Brain microvascular endothelial cell (primary cell): ENCODE measurements at regions not wholly inside any gene's neighbourhood (a gene's known extent, or its start where the extent isn't known, plus 50 kb on each side); places are given as distances from the start of the nearest gene placed in this dataset.

Experiments
- DNase-seq: peaks from one replicate; pipeline ENCODE4 v3.0.0-alpha.2; 2020
- H3K27ac ChIP-seq: fragments of 250-450 bp; sonication (Bioruptor Pico); 2 replicates; pipeline ENCODE4 v1.5.1; 2020; ENCODE audit warnings: mild to moderate bottlenecking, moderate library complexity
- H3K27me3 ChIP-seq: fragments of 250-450 bp; sonication (Bioruptor Pico); replicated peaks from 2 replicates; pipeline ENCODE4 v1.5.1; 2020; ENCODE audit warnings: mild to moderate bottlenecking
- H3K36me3 ChIP-seq: fragments of 250-450 bp; sonication (Bioruptor Pico); replicated peaks from 2 replicates; pipeline ENCODE4 v1.5.1; 2020; ENCODE audit warnings: mild to moderate bottlenecking
- H3K4me3 ChIP-seq: 2 replicates; pipeline ENCODE4 v1.5.1; 2011; ENCODE audit warnings: low read depth, mild to moderate bottlenecking, control low read depth, low read length, moderate library complexity
- CTCF ChIP-seq: IDR thresholded peaks from 2 replicates; pipeline ENCODE4 v1.5.1; 2011; ENCODE audit warnings: low read depth, mild to moderate bottlenecking, moderate library complexity, low read length, control low read depth, inconsistent platforms; ENCODE audit errors: missing control alignments
- in situ Hi-C: cut with HindIII; loops from 2 replicates; pipeline ENCODE4 v1.10.0; 2017; ENCODE audit warnings: low sequenced_read_pairs, low pct_ligation_motif_present

- no peak for TF ChIP-seq CTCF
- no peak overlapping the region for H3K4me3 ChIP-seq
- no peak for DNase-seq
- no peaks in the 10 kb centered on the region for H3K27me3 ChIP-seq
- in situ Hi-C loops: no loop called here
- no peaks in the 10 kb centered on the region for H3K36me3 ChIP-seq
- no peak overlapping the region for H3K27ac ChIP-seq
These were observed 58.8 kb upstream of the PRR23C start for GRCh38 chr3:139103484-139103883.

GRCh38 chr3:139104062-139104461 lies 59.4 kb upstream of the PRR23C start:
- in situ Hi-C loops: no loop called here
- no peaks in the 10 kb centered on the region for H3K27me3 ChIP-seq
- no peak for DNase-seq
- H3K4me3 ChIP-seq: no peak overlapping the region
- no peaks in the 10 kb centered on the region for H3K36me3 ChIP-seq
- no peak for TF ChIP-seq CTCF
- no peak overlapping the region for H3K27ac ChIP-seq

- H3K36me3 ChIP-seq: no peaks in the 10 kb centered on the region
- H3K4me3 ChIP-seq: no peak overlapping the region
- no peaks in the 10 kb centered on the region for H3K27me3 ChIP-seq
- no peak for TF ChIP-seq CTCF
- in situ Hi-C loops: no loop called here
- DNase-seq: no peak
- no peak overlapping the region for H3K27ac ChIP-seq
These were observed 60.5 kb upstream of the PRR23C start for GRCh38 chr3:139105154-139105702.

GRCh38 chr3:139106013-139106932 lies 61.6 kb upstream of the PRR23C start:
- H3K4me3 ChIP-seq: no peak overlapping the region
- H3K27ac ChIP-seq: no peak overlapping the region
- TF ChIP-seq CTCF: no peak
- no peaks in the 10 kb centered on the region for H3K36me3 ChIP-seq
- no peak for DNase-seq
- in situ Hi-C loops: no loop called here
- peaks cover 2% of the 10 kb centered on the region for H3K27me3 ChIP-seq

- no peaks in the 10 kb centered on the region for H3K36me3 ChIP-seq
- no peak for DNase-seq
- in situ Hi-C loops: no loop called here
- no peak for TF ChIP-seq CTCF
- H3K27me3 ChIP-seq: peaks cover 2% of the 10 kb centered on the region
- H3K27ac ChIP-seq: no peak overlapping the region
- no peak overlapping the region for H3K4me3 ChIP-seq
These were observed 62.9 kb upstream of the PRR23C start for GRCh38 chr3:139107424-139108252.
